H9 (cell line): ENCODE measurements at regions not wholly inside any gene's neighbourhood (a gene's known extent, or its start where the extent isn't known, plus 50 kb on each side); places are given as distances from the start of the nearest gene placed in this dataset.

ENCODE experiments used
- DNase-seq: peaks from one replicate; pipeline ENCODE4 v3.0.0-alpha.2; 2017
- H2AFZ ChIP-seq: one replicate; pipeline ENCODE4 v1.6.1; 2013; ENCODE audit warnings: mild to moderate bottlenecking, low read length, control low read depth, moderate library complexity
- H2AK5ac ChIP-seq: 2 replicates; pipeline ENCODE4 v1.6.1; 2013; ENCODE audit warnings: low read length, control low read depth, mixed read lengths; ENCODE audit not compliant: insufficient read length
- H2BK120ac ChIP-seq: one replicate; pipeline ENCODE4 v1.6.1; 2013; ENCODE audit warnings: low read depth, mild to moderate bottlenecking, low read length, control low read depth, inconsistent platforms; ENCODE audit not compliant: poor library complexity, severe bottlenecking
- H2BK12ac ChIP-seq: 2 replicates; pipeline ENCODE4 v1.6.1; 2013; ENCODE audit warnings: low read length, control low read depth, mixed read lengths, low read depth; ENCODE audit not compliant: insufficient read length
- H2BK15ac ChIP-seq: 2 replicates; pipeline ENCODE4 v1.6.1; 2013; ENCODE audit warnings: low read depth, low read length, control low read depth
- H2BK20ac ChIP-seq: one replicate; pipeline ENCODE4 v1.6.1; 2013; ENCODE audit warnings: low read depth, mild to moderate bottlenecking, low read length, control low read depth, inconsistent platforms; ENCODE audit not compliant: poor library complexity, severe bottlenecking
- H2BK5ac ChIP-seq: 2 replicates; pipeline ENCODE4 v1.6.1; 2013; ENCODE audit warnings: low read length, control low read depth, mixed read lengths; ENCODE audit not compliant: insufficient read length
- H3K14ac ChIP-seq: 2 replicates; pipeline ENCODE4 v1.6.1; 2013; ENCODE audit warnings: low read length, control low read depth; ENCODE audit not compliant: insufficient read depth
- H3K18ac ChIP-seq: 2 replicates; pipeline ENCODE4 v1.6.1; 2013; ENCODE audit warnings: low read depth, mild to moderate bottlenecking, mixed read lengths, low read length, control low read depth; ENCODE audit not compliant: insufficient read length
- H3K23ac ChIP-seq: 2 replicates; pipeline ENCODE4 v1.6.1; 2013; ENCODE audit warnings: low read length, control low read depth, mixed read lengths, low read depth; ENCODE audit not compliant: insufficient read length
- H3K23me2 ChIP-seq: 2 replicates; pipeline ENCODE4 v1.6.1; 2013; ENCODE audit warnings: low read depth, mild to moderate bottlenecking, mixed read lengths, low read length, control low read depth; ENCODE audit not compliant: insufficient read length, poor library complexity, severe bottlenecking
- H3K27ac ChIP-seq: 2 replicates; pipeline ENCODE4 v1.5.1; 2013; ENCODE audit warnings: low read length, control low read depth, mixed read lengths, low read depth; ENCODE audit not compliant: insufficient read length
- H3K27me3 ChIP-seq: 2 replicates; pipeline ENCODE4 v1.6.1; 2013; ENCODE audit warnings: low read length, control low read depth, inconsistent platforms; ENCODE audit not compliant: insufficient read depth
- H3K4ac ChIP-seq: 2 replicates; pipeline ENCODE4 v1.6.1; 2013; ENCODE audit warnings: low read depth, mild to moderate bottlenecking, control low read depth, inconsistent platforms, low read length, moderate library complexity
- H3K4me1 ChIP-seq: 2 replicates; pipeline ENCODE4 v1.6.1; 2013; ENCODE audit warnings: low read length, control low read depth, inconsistent platforms; ENCODE audit not compliant: insufficient read depth
- H3K4me2 ChIP-seq: 2 replicates; pipeline ENCODE4 v1.6.1; 2013; ENCODE audit warnings: low read length, control low read depth, mixed read lengths; ENCODE audit not compliant: insufficient read length, insufficient read depth
- H3K56ac ChIP-seq: 2 replicates; pipeline ENCODE4 v1.6.1; 2013; ENCODE audit warnings: low read depth, mild to moderate bottlenecking, mixed read lengths, low read length, control low read depth; ENCODE audit not compliant: insufficient read length
- H3K79me1 ChIP-seq: 2 replicates; pipeline ENCODE4 v1.6.1; 2013; ENCODE audit warnings: low read depth, mild to moderate bottlenecking, moderate library complexity, low read length, control low read depth, inconsistent platforms; ENCODE audit not compliant: insufficient read depth, poor library complexity, severe bottlenecking
- H3K79me2 ChIP-seq: 2 replicates; pipeline ENCODE4 v1.6.1; 2013; ENCODE audit warnings: low read length, control low read depth, inconsistent platforms; ENCODE audit not compliant: insufficient read depth
- H3K9ac ChIP-seq: 2 replicates; pipeline ENCODE4 v1.6.1; 2013; ENCODE audit warnings: low read length, control low read depth, mixed read lengths; ENCODE audit not compliant: insufficient read length; ENCODE audit errors: extremely low read depth
- H3K9me3 ChIP-seq: one replicate; pipeline ENCODE4 v1.6.1; 2013; ENCODE audit warnings: low read depth, low read length, inconsistent platforms; ENCODE audit not compliant: control insufficient read depth
- H3T11ph ChIP-seq: one replicate; pipeline ENCODE4 v1.6.1; 2013; ENCODE audit warnings: mild to moderate bottlenecking, low read length, control low read depth, inconsistent platforms
- H4K20me1 ChIP-seq: one replicate; pipeline ENCODE4 v1.6.1; 2013; ENCODE audit not compliant: control insufficient read depth, insufficient read length, insufficient read depth
- H4K5ac ChIP-seq: 2 replicates; pipeline ENCODE4 v1.6.1; 2013; ENCODE audit warnings: low read depth, mild to moderate bottlenecking, mixed read lengths, low read length, control low read depth; ENCODE audit not compliant: insufficient read length
- H4K8ac ChIP-seq: replicated peaks from 2 replicates; pipeline ENCODE4 v1.6.1; 2013; ENCODE audit warnings: low read length, control low read depth, mixed read lengths, low read depth; ENCODE audit not compliant: insufficient read length
- H4K91ac ChIP-seq: 2 replicates; pipeline ENCODE4 v1.6.1; 2013; ENCODE audit warnings: low read depth, mild to moderate bottlenecking, moderate library complexity, mixed read lengths, low read length, control low read depth; ENCODE audit not compliant: insufficient read length
- H3K27ac Mint-ChIP-seq, 3 experiments: 2 replicates in 2 of 3; 3 replicates in 1 of 3; pipeline ENCODE4 v1.8.0; 2020 to 2021; ENCODE audit warnings: mixed read lengths in 3 of 3, mild to moderate bottlenecking in 1 of 3, moderate library complexity in 1 of 3
- H3K27me3 Mint-ChIP-seq: 2 replicates; pipeline ENCODE4 v1.8.0; 2021; ENCODE audit warnings: low read depth, mild to moderate bottlenecking, moderate library complexity, mixed read lengths
- H3K36me3 Mint-ChIP-seq, 3 experiments: 2 replicates in 2 of 3; 3 replicates in 1 of 3; pipeline ENCODE4 v1.8.0; 2020 to 2021; ENCODE audit warnings: low read depth in 3 of 3, mixed read lengths in 3 of 3; ENCODE audit not compliant: insufficient read depth in 1 of 3
- H3K4me1 Mint-ChIP-seq, 2 experiments: 2 replicates each; pipeline ENCODE4 v1.8.0; 2020; ENCODE audit warnings: mixed read lengths in 2 of 2
- H3K4me3 Mint-ChIP-seq, 2 experiments: 2 replicates in 1 of 2; 3 replicates in 1 of 2; pipeline ENCODE4 v1.8.0; 2020 to 2021; ENCODE audit warnings: mild to moderate bottlenecking in 2 of 2, mixed read lengths in 2 of 2, moderate library complexity in 1 of 2
- H3K9me3 Mint-ChIP-seq, 2 experiments: 2 replicates in 1 of 2; 3 replicates in 1 of 2; pipeline ENCODE4 v1.8.0; 2020; ENCODE audit warnings: mild to moderate bottlenecking in 2 of 2, mixed read lengths in 2 of 2, moderate library complexity in 1 of 2
- CTCF ChIP-seq: fragments of 200-600 bp; sonication (generic); conservative IDR thresholded peaks from 3 replicates; pipeline ENCODE4 v1.8.0; 2021; ENCODE audit warnings: antibody characterized with exemption, mild to moderate bottlenecking
- WGBS: extraction: QIAGEN DNeasy Blood & Tissue Kit; methylation state at CpG from one replicate; pipeline ENCODE4 v1.1.7; 2013; ENCODE audit warnings: missing lambda C conversion rate, low lambda C conversion rate, mixed read lengths; ENCODE audit not compliant: insufficient read length; ENCODE audit errors: extremely low coverage; 5-methylcytosine and 5-hydroxymethylcytosine counted together

- H3K4me1 Mint-ChIP-seq = peaks cover 4% of the 10 kb centered on the region in 2 experiments
- H3K4me3 Mint-ChIP-seq = no peak overlapping the region
These were observed 108.7 kb downstream of the GAS2L3 start for GRCh38 chr12:100682178-100682577.

More at GRCh38 chr12:100682178-100682577, 108.7 kb downstream of the GAS2L3 start:
- Histone ChIP-seq H3K23me2 (no peaks in the 10 kb centered on the region), H3K4me2 (no peak overlapping the region), H3K4me1 (no peaks in the 10 kb centered on the region), H2BK12ac (no peak overlapping the region), H3K4ac (no peak overlapping the region), H4K20me1 (no peaks in the 10 kb centered on the region), H3K27me3 (no peaks in the 10 kb centered on the region), H3K14ac (no peak overlapping the region), H3K79me2 (no peaks in the 10 kb centered on the region), H4K8ac (no peak overlapping the region), H3K23ac (no peak overlapping the region), H2BK120ac (no peak overlapping the region), H2BK20ac (no peak overlapping the region), H4K5ac (no peak overlapping the region), H2AFZ (no peak overlapping the region), H3K56ac (no peak overlapping the region), H3K9me3 (peaks cover 9% of the 10 kb centered on the region), H4K91ac (no peak overlapping the region), H2AK5ac (no peak overlapping the region), H3K79me1 (no peaks in the 10 kb centered on the region), H2BK5ac (no peak overlapping the region), H3K27ac (no peak overlapping the region), H3K18ac (no peak overlapping the region), H3K9ac (no peak overlapping the region), H3T11ph (no peak overlapping the region), H2BK15ac (no peak overlapping the region)
- Mint-ChIP-seq H3K27ac (no peak overlapping the region), H3K36me3 (peaks cover 11 to 24% (median 16%) of the 10 kb centered on the region in 3 experiments; a peak in 6 of 7 replicates), H3K27me3 (no peaks in the 10 kb centered on the region; the same call in 1 of the 2 replicates), H3K9me3 (peaks cover 25 to 28% of the 10 kb centered on the region in 2 experiments)
- no CpG with 5 or more reads among the region's 2 CpGs for WGBS
- TF ChIP-seq CTCF = no peak
- no peak for DNase-seq
